GM21526 (cell line): ENCODE measurements at regions not wholly inside any gene's neighbourhood (a gene's known extent, or its start where the extent isn't known, plus 50 kb on each side); places are given as distances from the start of the nearest gene placed in this dataset.

Source experiments
- ATAC-seq: cut with Tn5 transposase; IDR thresholded peaks from one replicate; pipeline ENCODE4 v1.9.1; 2021; ENCODE audit warnings: moderate library complexity; ENCODE audit not compliant: unreplicated experiment, low FRiP score

- ATAC-seq, result no peak
Measured at GRCh38 chr10:6888434-6888833, 308.4 kb upstream of the PRKCQ start.

GRCh38 chr10:6885284-6885683 is 305.2 kb upstream of the PRKCQ start:
- no peak for ATAC-seq

- no peak for ATAC-seq
Measured at GRCh38 chr10:6881987-6882386, 301.9 kb upstream of the PRKCQ start.

GRCh38 chr10:6877722-6878392 is 297.8 kb upstream of the PRKCQ start:
- ATAC-seq, result no peak

- no peak for ATAC-seq
Measured at GRCh38 chr10:6877336-6877721, 297.3 kb upstream of the PRKCQ start.

GRCh38 chr10:6875269-6875865 is 295.3 kb upstream of the PRKCQ start:
- ATAC-seq, result no peak

GRCh38 chr10:6871128-6871527 is 291.1 kb upstream of the PRKCQ start:
- no peak for ATAC-seq

- ATAC-seq, result no peak
Measured at GRCh38 chr10:6868036-6868725, 288.1 kb upstream of the PRKCQ start.

- ATAC-seq, result no peak
Measured at GRCh38 chr10:6866757-6867156, 286.7 kb upstream of the PRKCQ start.

- no peak for ATAC-seq
Measured at GRCh38 chr10:6864142-6864541, 284.1 kb upstream of the PRKCQ start.

- ATAC-seq, result no peak
Measured at GRCh38 chr10:6863381-6863780, 283.3 kb upstream of the PRKCQ start.

- no peak for ATAC-seq
Measured at GRCh38 chr10:6850452-6850851, 270.4 kb upstream of the PRKCQ start.

- ATAC-seq, result no peak
Measured at GRCh38 chr10:6847561-6847960, 267.5 kb upstream of the PRKCQ start.

GRCh38 chr10:6843894-6844650 is 264.0 kb upstream of the PRKCQ start:
- ATAC-seq, result no peak

GRCh38 chr10:6843481-6843881 is 263.4 kb upstream of the PRKCQ start:
- ATAC-seq, result no peak

- ATAC-seq, result no peak
Measured at GRCh38 chr10:6842722-6843121, 262.6 kb upstream of the PRKCQ start.

- no peak for ATAC-seq
Measured at GRCh38 chr10:6841761-6842160, 261.7 kb upstream of the PRKCQ start.

- ATAC-seq, result no peak
Measured at GRCh38 chr10:6840766-6841165, 260.7 kb upstream of the PRKCQ start.

GRCh38 chr10:6840201-6840691 is 260.2 kb upstream of the PRKCQ start:
- no peak for ATAC-seq

- no peak for ATAC-seq
Measured at GRCh38 chr10:6838118-6838517, 258.0 kb upstream of the PRKCQ start.

- ATAC-seq, result no peak
Measured at GRCh38 chr10:6833458-6834011, 253.5 kb upstream of the PRKCQ start.
